Retinal pigment epithelial cell (primary cell): ENCODE measurements at regions not wholly inside any gene's neighbourhood (a gene's known extent, or its start where the extent isn't known, plus 50 kb on each side); places are given as distances from the start of the nearest gene placed in this dataset.

ENCODE experiments used
- DNase-seq: peaks from one replicate; pipeline ENCODE4 v3.0.0-alpha.2; 2010; ENCODE audit warnings: low read depth
- H3K4me3 ChIP-seq: 2 replicates; pipeline ENCODE4 v1.5.1; 2011; ENCODE audit warnings: mild to moderate bottlenecking, low read length, control low read depth, moderate library complexity
- TF ChIP-seq, protein P1 (sequence below): conservative IDR thresholded peaks from 2 replicates; pipeline ENCODE4 v1.5.1; 2011; ENCODE audit warnings: low read depth, low read length, control low read depth, inconsistent platforms

DNA sequence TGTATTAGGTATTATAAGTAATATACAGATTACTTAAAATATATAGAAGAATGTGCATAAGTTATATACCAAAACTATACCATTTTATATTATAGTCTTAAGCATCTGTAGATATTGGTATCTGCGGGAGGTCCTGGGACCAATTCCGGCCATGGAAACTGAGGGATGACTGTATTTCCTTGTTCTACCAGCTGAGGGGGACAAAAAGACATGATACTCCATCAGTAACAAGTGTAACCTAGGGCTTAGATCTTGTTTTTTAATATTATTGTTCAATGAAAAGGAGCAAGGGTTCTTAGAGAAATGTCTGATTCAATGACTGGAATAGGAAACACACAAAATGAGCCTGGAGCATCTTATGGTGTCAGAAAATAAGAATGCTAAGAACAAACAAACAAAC is 752.5 kb downstream of the CCSER2 start:
- DNase-seq: no peak
- TF ChIP-seq, protein P1, sequence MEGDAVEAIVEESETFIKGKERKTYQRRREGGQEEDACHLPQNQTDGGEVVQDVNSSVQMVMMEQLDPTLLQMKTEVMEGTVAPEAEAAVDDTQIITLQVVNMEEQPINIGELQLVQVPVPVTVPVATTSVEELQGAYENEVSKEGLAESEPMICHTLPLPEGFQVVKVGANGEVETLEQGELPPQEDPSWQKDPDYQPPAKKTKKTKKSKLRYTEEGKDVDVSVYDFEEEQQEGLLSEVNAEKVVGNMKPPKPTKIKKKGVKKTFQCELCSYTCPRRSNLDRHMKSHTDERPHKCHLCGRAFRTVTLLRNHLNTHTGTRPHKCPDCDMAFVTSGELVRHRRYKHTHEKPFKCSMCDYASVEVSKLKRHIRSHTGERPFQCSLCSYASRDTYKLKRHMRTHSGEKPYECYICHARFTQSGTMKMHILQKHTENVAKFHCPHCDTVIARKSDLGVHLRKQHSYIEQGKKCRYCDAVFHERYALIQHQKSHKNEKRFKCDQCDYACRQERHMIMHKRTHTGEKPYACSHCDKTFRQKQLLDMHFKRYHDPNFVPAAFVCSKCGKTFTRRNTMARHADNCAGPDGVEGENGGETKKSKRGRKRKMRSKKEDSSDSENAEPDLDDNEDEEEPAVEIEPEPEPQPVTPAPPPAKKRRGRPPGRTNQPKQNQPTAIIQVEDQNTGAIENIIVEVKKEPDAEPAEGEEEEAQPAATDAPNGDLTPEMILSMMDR: no peak
- no peak overlapping the region for H3K4me3 ChIP-seq

DNA sequence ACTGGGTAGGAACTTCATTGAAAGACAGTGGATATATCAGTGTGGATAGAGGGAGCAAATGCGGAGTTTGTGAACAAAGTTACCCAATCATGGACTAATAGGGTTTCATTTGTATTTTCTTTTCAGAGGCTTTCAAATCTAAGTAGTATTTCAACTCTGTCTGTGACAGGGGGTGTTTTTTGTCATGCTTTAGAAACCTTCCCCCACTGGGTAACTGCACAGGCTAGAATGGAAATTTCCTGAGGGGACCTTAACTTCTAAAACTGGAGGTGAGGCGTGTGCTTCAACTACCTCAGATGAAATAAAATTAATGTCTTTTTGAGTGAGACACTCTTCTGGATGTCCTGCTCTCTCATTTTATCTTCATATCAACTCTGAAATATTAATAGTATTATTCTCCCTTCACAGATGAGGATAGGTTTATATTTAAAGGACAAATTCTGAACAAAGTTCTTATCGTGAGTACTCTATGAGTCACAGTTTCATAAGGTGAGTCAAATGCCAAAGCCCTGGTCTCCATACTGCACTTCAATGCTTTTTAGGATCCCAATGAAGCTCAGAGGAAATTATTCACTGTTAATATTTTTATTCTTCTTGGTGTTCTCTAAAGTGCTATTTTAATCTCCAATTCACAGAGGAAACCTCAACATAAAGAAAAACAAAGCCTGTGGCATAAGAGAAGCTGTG is 770.6 kb downstream of the CCSER2 start:
- TF ChIP-seq, protein P1: no peak
- no peak overlapping the region for H3K4me3 ChIP-seq
- no peak for DNase-seq

DNA sequence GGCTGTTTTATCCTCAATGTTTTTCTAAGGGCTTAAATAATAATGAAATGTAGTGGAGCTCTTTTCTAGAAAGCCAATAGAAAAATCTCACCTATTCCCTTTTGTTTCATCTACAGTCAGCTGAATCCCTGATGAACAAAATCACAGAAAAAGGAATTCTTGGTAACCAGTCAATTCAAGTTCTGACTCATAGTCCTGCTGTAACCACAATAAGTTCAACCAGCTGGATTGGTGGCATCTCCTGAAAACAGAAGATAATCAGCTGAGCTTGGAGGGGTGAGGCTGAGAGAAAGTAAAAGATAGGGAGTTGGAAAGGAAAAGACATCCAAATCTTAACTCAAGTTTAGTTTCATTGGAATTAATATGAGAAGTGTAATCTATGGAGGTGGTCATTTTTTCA is 772.1 kb downstream of the CCSER2 start:
- no peak overlapping the region for H3K4me3 ChIP-seq
- no peak for DNase-seq
- TF ChIP-seq, protein P1: no peak

DNA sequence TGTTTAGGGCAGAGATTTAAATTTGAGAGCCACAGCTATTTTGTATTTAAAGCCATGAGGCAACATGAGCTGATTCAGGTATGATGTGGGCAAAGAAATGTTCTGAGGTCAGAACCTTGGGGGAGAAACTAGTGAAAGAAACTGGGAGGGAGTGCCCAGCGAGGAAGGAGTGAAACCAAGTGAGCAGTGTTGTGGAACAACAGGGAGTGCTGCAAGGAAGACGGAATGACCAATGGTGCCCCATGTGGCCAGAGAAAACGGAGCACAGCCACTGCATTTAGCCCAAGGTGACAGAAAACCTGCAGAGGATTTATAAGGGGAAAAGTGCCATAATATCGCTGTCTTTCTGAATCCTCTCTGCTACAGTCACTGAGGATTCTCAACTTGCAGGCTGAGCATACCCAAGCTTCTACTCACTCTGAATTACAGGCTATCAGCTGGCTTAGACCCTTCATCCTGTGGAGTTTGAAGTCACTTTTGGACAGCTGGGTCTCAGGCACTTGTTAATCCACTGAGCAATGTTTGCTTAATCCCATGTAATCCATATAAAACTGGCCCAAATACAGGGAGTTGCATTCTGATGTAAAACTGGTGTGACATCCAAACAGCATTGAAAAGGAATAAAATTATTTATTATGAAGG is 777.3 kb downstream of the CCSER2 start:
- TF ChIP-seq, protein P1: no peak
- DNase-seq: no peak

DNA sequence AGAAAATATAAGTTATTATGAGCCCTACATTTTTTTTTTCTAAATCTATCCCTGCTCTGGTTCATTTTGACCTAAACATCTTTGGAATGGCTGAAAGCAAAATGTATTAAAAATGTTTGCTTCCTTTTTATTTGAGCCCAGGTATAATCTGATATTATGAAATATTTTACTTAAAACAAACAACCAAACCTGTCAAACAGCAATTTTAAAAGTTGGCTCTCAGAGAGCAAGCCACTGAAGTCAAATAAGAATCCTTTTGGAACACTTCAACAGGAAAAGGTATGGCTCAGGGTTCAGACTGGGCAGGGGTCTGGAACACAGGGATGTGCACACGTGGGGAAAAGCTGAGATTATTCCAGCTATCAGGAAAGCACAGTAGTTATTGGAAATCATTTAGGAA is 782.9 kb downstream of the CCSER2 start:
- no peak for DNase-seq
- H3K4me3 ChIP-seq: no peak overlapping the region
- TF ChIP-seq, protein P1: no peak

More for the DNA sequence above, 777.3 kb downstream of the CCSER2 start:
- no peak overlapping the region for H3K4me3 ChIP-seq

DNA sequence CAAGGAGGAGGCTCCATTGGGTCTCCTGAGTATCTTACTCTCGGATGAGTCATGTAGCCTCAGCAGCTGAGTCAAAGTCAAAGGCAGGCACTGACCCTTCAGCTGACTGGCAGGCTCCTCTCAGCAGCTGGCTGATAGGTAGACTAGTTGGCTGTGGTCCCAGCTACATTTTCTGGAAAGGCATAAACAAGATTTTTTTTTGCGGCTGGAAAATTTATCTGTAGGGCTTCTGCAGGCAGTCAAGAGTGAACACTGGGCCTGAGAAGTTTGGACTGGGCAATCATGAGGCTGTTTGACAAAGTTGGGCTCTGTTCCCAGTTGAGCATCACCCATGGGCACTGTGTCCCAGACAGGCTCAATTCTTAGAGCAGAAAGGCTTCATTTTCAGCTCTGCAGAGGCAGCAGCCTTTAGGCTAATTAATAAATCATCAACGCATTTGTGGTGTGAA is 796.2 kb downstream of the CCSER2 start:
- no peak for DNase-seq
- TF ChIP-seq, protein P1: no peak
- H3K4me3 ChIP-seq: no peak overlapping the region

DNA sequence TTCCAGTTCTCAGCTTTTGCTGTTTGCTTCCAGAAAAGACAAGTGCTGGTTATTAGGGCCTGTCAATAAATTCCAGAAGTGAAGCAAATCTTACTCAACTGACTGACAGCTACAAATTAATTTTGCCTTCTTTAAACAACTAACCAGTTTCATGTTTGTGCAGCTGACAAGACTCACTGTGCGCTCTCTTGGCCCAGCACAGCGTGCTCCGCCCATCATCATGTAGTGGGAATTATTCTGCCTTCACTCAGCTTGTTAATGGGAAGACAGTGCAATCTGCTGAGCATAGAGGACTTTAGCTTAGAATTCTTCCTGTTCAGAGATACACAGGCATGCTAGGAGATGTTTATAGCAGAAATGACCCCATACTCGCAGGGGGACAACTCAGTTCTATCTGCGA is 808.9 kb downstream of the CCSER2 start:
- TF ChIP-seq, protein P1: no peak
- DNase-seq: no peak
- no peak overlapping the region for H3K4me3 ChIP-seq
